ENCODE measurements at regions not wholly inside any gene's neighbourhood (a gene's known extent, or its start where the extent isn't known, plus 50 kb on each side); places are given as distances from the start of the nearest gene placed in this dataset.

- no peak for DNase-seq (ENCODE audit: low spot score)
- in situ Hi-C loops (cut with MboI; ENCODE audit: low sequenced_read_pairs, unreplicated experiment), result no loop called here
- TF ChIP-seq, protein P1, sequence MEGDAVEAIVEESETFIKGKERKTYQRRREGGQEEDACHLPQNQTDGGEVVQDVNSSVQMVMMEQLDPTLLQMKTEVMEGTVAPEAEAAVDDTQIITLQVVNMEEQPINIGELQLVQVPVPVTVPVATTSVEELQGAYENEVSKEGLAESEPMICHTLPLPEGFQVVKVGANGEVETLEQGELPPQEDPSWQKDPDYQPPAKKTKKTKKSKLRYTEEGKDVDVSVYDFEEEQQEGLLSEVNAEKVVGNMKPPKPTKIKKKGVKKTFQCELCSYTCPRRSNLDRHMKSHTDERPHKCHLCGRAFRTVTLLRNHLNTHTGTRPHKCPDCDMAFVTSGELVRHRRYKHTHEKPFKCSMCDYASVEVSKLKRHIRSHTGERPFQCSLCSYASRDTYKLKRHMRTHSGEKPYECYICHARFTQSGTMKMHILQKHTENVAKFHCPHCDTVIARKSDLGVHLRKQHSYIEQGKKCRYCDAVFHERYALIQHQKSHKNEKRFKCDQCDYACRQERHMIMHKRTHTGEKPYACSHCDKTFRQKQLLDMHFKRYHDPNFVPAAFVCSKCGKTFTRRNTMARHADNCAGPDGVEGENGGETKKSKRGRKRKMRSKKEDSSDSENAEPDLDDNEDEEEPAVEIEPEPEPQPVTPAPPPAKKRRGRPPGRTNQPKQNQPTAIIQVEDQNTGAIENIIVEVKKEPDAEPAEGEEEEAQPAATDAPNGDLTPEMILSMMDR (IDR thresholded peaks at IDR 0.05; ENCODE audit: borderline replicate concordance, control extremely low read depth, extremely low read depth, insufficient read depth, missing control alignments), result no peak
Measured at GRCh38 chr2:15782009-15782751, 158.2 kb upstream of the MYCN start.

- no peak for DNase-seq (ENCODE audit: low spot score)
- TF ChIP-seq, protein P1 (IDR thresholded peaks at IDR 0.05; ENCODE audit: borderline replicate concordance, control extremely low read depth, extremely low read depth, insufficient read depth, missing control alignments), result no peak
- in situ Hi-C loops (cut with MboI; ENCODE audit: low sequenced_read_pairs, unreplicated experiment), result no loop called here
Measured at GRCh38 chr2:15782769-15783294, 157.5 kb upstream of the MYCN start.

- in situ Hi-C loops (cut with MboI; ENCODE audit: low sequenced_read_pairs, unreplicated experiment), result no loop called here
- TF ChIP-seq, protein P1 (IDR thresholded peaks at IDR 0.05; ENCODE audit: borderline replicate concordance, control extremely low read depth, extremely low read depth, insufficient read depth, missing control alignments), result no peak
- DNase-seq (ENCODE audit: low spot score), result no peak
Measured at GRCh38 chr2:15783489-15783888, 156.9 kb upstream of the MYCN start.

DNA sequence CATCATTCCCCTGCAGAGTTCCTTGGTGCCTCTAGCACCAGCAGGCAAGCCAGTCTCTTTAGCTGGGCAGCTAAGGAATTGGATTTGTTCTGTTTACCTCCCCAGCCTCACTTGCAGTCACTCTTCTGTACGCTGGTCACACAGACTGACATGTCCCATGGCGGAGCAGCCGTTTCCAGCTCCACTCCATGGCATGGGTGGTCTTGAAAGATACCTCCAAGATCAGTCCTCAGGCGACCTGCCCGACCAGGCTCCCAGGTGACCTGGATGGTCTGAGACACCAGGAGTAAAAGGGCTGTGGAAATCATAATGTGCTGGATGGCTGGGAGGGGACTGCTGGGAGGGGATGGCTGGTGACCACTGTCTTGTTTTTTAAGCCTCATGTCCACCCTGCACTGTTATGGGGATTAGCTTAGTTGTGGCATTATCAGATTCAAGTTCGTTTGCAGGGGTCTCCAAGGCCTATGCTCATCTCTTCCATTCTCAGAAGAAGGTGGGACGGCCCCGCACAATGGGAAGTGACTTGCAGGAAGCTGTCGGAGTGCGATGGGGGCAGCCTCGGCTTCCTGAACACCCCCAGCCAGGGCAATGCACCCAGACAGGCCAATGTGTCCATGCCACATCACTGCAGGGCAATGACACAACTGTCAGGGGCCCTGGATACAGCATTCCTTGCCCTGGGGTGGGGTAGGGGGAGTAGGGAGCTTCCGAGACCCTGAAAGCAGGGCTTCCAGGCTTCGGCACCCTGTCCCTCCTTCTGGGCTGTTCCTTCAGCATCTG, 156.1 kb upstream of the MYCN start:
- in situ Hi-C loops (cut with MboI; ENCODE audit: low sequenced_read_pairs, unreplicated experiment), result no loop called here
- TF ChIP-seq, protein P1 (IDR thresholded peaks at IDR 0.05; ENCODE audit: borderline replicate concordance, control extremely low read depth, extremely low read depth, insufficient read depth, missing control alignments), result no peak
- DNase-seq (ENCODE audit: low spot score), result no peak

GRCh38 chr2:15784886-15785801, 155.2 kb upstream of the MYCN start:
- DNase-seq (ENCODE audit: low spot score), result no peak
- in situ Hi-C loops (cut with MboI; ENCODE audit: low sequenced_read_pairs, unreplicated experiment), result no loop called here
- TF ChIP-seq, protein P1 (IDR thresholded peaks at IDR 0.05; ENCODE audit: borderline replicate concordance, control extremely low read depth, extremely low read depth, insufficient read depth, missing control alignments), result no peak
